Hypothalamus (tissue), 51 donors: ENCODE measurements at regions not wholly inside any gene's neighbourhood (a gene's known extent, or its start where the extent isn't known, plus 50 kb on each side); places are given as distances from the start of the nearest gene placed in this dataset.
"Not testable (repeated sequence)": the region's sequence is repeated elsewhere in the genome, so short reads cannot be mapped to it uniquely, and the experiment has no call there.

Experiments
- DNase-seq, 51 donors: peaks; one replicate each; lab custom pipeline; 2025; lab: John Stamatoyannopoulos, UW

DNA sequence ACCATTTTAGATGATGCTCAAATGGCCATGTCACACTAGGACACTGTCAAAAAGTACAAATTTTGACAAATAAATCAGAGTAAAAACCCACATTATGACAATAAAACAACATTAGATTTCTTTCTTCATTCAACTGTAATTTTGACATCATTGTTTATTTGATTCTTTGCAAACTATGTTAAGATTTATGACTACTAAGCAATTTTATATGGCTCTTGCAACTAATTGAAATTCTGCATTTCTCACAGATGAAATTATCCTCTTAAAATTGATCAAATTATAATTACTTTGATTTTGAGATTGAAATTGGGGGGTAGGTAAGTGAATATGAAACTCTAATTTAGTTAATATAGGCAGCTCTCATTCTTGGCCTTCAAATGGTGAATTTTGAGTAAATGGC, 59.8 kb downstream of the ATOH1 start:
- no peak for DNase-seq

DNA sequence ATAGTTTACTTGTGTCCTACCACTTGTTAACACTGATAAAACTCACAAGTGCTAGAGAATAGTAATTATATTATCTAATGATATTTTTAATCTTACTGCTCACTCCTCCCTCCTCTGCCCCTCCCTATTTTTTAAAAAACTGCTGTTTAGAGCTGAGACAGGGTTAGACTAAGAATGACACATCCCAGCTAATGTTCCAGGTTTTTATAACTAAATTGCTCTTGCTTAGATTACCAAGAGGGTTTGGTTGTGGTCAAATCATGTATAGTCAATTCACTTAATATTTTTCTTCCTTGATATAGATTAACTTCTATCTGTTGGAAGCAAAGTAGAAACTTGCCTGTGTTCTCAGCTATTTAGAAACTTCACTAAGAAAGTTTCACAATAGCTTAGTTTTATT, 60.2 kb downstream of the ATOH1 start:
- DNase-seq = no peak

DNA sequence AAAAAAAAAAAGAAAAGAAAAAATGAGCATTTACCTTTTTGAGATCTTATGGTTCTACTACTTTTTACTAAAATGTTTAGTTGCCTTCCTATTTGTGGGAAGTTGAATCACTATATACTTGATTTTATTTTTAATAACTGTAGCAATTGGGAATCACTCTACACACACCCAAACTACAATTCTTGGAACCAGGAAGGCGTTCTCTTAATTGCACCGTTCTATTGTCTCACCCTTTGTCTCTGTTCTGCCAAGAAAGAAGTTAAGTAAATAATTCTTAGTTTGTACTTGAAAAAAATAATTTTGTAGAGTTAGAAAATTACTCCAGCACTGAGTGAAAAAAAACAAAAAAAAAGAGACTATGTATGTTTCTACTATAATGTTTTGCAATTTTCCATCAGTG, 62.7 kb downstream of the ATOH1 start:
- DNase-seq = no peak

DNA sequence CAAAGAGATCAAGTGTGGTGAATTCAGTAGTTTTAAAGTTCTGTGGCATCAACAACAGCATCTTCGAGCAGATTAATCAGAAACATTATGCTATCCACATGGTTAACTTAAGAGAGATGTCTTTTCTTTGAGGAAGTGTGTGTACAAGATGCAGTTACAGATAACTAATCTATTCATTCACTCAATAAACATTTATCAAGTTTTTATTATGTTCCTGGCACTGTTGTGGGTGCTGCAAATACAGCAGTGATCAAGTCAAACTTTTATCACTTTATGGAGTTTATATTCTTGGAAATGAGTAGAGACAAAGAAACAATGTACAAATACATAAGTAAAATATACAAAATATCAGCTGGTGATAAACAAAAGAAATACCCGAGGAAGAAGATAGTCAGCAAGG, 66.4 kb downstream of the ATOH1 start:
- DNase-seq = no peak

DNA sequence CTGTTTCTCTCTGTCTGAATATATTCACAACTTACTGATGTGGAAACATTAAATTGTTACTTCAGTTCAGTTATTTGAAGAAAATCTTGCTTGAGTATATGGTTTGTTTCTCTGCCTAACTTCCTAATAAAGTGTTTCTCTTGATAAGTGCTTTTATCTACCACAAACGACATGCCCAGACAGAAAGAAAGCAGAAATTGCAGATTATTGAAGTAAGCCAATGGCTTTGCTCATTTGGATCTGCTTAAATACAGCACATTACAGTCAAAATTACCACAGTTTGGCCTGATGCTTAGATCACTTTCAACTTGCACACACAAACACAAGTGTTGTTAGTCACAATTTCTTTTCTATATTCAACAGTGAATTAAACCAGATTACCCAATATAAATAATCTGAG, 68.0 kb downstream of the ATOH1 start:
- DNase-seq = no peak

DNA sequence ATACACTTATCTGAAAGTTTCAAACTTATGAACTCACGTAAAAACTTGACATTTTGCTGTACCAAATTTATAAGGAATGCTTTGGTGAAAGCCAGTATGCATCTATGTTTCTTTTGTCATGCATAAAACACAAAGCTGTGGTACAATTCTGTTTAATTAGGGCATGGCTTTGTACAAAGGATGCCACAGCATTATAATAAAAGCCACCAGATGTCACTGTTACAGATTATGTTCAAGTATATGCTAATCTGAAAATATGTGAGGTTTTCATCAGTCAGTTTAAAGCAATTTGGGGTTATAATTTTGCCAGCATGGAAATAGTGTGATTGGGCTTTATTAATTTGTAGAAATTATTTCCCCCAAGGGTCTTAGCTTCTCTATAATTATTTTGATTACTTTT, 69.0 kb downstream of the ATOH1 start:
- peak in 1 of 51 donors; percentile 5 for DNase-seq

DNA sequence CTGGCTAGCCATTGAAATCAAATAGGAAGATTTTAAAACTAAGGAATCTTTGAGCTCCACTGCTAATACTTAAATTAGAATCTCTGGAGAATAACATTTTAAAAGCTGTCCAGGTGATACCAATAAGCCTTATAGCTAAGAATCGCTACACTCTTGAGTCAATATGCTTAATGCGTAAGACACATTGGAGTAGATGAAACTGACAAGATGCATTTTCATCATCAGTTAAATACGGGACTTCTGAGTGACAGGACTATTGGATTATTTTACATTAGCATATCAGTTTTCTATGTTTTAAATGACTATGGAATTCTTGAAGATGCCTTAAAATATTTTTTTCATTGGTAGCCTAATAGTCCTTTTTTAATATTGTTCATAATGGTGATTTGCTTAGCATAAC, 80.2 kb downstream of the ATOH1 start:
- DNase-seq = no peak

DNA sequence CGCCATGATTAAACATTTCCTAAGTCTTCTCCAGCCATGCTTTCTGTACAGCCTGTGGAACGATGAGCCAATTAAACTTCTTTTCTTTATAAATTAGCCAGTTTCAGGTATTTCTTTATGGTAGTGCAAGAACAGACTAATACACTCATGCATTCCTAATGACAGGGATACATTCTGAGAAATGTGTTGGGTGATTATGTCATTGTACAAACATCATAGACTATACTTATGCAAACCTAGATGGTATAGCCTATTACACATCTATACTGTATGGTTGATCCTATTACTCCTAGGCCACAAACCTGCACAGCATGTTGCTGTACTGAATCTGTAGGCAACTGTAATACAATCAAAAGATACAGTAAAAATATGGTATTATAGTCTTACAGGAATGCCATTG, 83.1 kb downstream of the ATOH1 start:
- no peak for DNase-seq

DNA sequence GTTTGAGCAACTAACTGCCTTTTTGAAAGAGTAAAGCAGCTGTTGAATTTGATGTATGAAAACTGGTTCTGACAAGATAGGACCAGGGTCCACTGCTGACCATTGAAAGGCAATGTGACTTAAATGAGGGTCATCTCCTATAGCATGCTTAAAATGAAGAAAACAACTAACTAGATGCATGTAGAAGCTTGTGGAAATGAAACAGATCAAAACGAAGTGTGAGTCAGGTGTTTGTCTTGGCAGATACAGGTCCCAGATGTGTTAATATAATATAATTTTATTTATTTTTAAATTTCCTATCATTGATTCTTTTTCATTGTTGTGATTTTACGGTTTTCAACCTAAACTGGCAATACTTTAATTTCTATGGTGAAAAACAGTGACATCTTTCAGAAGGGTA, 83.6 kb downstream of the ATOH1 start:
- no peak for DNase-seq

DNA sequence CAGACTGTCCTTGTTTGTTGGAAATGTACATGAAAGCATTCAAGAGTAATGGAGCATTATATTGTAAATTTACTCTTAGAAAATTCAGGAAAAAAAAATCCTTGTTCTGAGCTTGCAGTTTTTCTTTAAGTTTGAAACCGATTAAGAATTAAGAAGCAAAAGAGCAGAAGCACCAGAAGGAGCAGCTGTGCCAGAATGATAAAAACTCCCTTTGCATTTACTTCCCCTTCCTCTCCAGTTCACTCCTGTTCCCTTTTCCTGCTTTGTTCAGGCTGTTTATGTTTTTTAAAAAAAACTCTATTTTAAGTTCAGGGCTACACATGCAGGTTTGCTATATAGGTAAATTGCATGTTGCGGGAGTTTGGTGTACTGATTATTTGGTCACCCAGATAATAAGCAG, 90.3 kb downstream of the ATOH1 start:
- no peak for DNase-seq

DNA sequence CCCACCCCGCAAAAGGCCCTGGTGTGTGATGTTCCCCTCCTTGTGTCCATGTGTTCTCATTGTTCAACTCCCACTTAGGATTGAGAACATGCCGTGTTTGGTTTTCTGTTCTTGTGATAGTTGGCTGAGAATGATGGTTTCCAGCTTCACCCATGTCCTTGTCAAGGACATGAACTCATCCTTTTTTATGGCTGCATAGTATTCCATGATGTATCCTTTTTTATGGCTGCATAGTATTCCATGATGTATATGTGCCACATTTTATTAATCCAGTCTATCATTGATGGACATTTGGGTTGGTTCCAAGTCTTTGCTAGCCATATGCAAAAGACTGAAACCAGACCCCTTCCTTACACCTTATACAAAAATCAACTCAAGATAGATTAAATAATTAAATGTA, 95.0 kb downstream of the ATOH1 start:
- not testable (repeated sequence) for DNase-seq

DNA sequence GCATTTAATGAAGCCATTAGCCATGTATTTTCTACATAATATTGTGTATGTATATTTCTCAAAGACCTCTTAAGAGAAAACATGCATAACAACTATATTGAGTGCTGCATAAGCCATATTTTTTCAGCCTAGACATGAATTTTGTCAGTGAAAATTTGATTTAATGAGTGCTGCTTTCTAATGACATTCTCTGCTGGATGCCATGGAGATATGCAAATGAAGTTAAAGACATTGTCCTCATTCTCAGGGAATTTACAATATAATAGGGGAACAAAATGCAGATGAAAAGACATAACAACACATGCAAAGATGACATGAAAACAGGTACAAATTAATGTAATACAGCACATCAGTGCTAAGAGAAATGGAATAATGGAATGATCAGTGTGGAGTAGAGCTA, 118.7 kb downstream of the ATOH1 start:
- DNase-seq = peak in 1 of 51 donors; percentile 1

DNA sequence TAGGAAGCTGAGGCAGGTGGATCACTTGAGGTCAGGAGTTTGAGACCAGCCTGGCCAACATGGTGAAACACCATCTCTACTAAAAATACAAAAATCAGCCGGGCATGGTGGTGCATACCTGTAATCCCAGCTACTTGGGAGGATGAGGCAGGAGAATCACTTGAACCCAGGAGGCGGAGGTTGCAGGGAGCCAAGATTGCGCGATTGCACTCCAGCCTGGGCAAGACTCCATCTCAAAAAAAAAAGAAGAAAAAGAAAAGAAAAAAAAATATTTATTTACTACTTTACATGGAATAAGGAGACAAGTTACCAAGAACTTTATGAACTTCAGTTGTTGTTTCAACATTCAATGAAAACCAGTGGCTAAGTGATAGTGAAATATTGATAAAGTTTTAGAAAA, 121.7 kb downstream of the ATOH1 start:
- DNase-seq = not testable (repeated sequence)

DNA sequence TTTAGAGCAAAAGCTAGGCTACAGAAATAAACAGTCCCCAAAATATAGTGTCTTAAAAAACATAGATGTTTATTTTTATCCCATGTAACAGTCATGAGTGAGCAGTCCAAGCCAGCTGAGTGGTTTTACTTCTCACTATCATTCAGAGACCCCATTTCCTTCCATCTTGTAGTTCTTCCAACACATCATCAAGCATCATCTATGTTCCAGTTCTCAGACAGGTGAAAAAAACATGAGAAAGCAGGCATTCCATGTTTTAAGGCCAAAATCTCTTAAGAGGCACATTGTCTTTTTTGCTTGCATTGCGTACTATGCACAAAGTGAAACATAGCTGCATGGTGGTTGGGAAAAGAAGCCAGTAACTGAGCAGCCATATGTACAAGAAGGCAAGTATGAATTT, 128.6 kb downstream of the ATOH1 start:
- DNase-seq = no peak

DNA sequence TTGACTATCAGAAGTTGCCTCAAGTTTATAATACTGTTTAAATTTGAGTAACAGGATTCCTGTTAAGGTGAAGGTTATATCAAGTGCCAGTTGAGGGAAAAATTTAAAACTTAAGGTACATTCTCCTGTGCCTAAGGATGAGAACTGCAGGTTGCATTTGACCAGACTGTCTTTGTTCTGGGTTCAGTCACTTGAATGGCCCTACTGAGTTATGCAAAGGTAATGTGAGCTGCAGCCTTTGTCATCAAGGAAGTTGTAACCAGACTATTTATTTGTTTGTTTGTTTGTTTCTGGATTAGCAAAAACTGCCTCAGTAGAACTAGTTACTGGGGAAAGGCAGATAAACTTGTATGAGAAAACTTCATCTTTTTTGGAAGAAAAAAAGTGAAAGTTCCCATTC, 131.9 kb downstream of the ATOH1 start:
- no peak for DNase-seq

DNA sequence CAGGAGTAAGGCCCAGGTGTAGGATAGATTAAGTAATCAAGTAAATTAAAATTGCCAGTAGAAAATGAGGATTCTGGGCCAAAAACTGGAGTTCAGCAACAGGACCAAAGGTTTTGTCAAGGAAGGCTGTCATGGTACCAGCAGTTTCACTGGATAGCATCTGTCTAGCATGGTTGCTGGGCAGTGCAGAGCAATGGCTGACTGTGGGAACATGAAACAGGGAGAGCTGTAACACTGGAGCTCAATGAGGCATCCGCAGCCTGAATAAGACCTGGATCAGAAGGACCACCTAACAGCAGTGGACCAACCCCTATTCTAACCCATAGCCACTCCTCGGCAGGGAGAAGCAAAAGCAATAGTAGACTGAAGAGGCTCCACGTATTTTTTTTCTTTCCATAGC, 132.4 kb downstream of the ATOH1 start:
- no peak for DNase-seq

DNA sequence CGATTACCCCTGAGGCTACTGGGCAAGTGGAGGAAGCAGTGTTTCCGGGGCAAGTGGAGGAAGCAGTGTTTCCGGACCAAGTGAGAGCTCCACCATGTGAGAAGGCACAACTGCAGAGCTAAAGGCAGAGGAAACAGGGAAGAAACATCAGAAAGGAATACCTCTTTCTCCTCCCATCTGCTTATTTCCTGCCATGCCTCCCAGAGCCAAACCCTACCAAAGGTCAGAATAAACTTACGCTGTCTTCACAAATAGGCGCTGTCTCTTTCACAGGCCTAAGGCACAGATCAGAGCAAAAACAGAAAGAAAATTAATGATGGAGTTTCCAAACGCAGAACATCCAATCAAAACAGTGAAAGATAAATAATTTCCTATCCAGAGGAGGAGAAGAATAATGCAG, 153.0 kb downstream of the ATOH1 start:
- DNase-seq = no peak

DNA sequence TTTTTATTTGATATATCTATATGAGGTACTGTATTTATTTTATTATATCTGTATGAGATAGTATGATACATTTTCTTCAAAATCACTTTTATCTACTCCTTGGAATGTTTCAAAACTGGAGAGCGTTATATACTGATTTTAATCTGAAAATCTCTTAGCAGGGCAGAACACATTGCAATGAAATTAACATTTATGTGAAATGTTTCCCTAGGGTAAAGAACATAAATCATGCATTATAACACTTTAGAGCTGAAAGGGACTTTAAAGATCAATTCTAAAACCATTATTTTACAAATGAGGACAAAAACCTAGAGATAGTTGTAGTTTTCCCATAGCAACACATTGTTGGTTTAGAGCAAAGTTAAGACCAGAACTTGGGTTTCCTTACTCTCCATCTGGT, 153.7 kb downstream of the ATOH1 start:
- no peak for DNase-seq

DNA sequence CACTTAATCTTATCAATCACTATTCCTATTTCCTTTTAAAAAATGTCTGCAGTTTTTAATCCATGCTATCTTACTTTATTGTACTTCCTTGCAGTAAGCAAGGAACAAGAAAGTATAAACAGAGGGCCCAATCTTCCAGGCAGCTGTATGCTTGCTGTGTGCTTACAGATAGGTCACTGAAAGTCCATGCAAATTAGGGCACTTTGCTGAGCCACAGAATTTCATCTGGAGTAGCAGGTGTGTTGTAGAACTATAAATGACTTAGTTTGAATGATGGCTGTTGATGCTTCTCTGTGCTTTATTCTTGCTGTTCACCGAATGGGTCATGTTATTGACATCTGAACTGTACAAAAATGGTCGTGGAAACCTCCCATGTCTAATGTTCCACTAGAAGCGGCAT, 154.6 kb downstream of the ATOH1 start:
- DNase-seq = no peak

DNA sequence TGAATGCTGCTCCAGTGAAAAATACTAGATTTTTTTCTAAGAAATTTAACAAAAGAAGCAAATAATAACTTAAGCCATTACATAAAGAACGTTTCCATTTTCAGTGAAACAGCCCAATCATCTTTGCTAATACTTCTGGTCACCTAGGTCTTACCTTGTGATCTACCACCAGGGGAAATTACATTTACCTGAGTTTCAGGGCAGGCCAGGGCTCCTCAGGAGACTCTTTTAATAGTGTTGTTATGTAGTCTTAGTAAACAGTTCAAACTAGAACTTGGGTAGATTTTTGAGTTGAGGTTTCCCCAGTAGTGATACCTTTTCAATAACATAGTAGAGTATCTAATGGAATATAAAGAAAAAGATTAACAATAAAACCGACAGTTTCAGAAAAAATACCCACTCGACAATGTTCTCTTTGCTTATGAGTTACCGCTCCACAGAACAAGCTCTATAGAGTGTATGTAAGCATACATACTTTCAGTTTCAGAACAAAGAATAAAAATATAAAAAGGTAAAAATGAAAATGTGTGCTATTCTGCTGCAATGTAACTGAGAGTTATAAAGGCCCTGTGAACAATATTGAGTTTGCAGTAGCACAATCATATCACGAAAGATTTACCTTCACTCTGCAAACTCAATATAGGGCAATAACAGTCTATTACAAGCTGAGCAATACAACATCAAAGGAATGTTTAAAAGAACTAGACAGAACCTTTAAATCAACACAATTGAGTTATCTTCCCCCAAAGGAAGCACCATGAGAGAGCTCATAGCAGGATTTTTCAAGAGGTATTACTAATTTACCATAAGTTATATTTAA, 165.8 kb downstream of the ATOH1 start:
- no peak for DNase-seq

DNA sequence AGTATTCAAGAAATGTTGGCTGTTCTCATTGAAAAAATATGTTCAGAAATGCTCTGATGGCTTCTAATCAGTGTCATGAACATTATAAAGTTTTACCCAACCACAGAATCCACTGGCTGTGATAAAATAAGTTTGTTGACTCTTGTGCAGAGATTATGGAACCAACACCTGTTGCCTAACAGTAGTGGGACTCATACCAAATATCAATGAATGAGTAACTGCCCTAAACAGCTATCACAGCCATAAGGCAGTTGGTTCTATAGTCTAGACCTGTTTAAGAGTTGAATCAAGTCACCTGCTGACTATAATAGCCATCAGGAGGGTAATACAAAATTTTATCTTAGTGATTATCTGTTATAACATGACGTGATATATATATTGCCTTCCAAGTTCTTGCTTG, 168.3 kb downstream of the ATOH1 start:
- DNase-seq = no peak

DNA sequence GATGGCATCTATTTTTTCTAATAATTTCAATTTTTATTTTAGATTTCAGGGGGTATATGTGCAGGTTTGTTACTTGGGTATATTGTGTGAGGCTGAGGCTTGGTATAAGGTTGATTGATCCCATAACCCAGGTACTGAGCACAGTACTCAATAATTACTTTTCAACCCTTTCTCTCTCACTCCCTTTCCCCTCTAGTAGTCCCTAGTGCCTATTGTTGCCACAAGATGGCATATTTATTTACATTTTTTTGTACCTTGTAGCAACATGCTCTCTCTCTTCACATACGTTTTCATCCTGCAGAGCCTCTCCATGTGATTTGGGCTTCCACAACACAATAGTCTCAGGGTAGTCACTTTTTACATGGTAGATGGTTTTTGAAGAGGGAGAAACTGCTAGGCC, 172.0 kb downstream of the ATOH1 start:
- no peak for DNase-seq

DNA sequence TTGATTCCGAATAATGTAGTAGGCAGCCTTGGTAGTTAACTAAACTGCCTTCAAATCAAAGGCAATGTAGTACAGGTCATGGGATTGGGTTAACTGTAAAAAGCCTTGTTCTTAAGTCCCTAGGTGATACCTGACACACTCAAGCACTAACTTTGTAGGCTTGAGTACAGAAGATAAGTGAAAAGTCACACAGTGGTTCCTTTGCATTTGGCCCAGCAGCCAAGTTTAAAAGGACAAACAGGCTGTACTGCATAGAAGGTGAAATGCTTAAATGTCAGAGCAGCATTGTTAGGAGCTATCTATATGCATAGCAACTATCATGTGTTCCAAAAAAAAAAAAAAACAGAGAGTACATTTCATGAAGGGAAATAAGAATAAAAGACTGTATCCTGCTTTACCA, 178.4 kb downstream of the ATOH1 start:
- no peak for DNase-seq
